ENCODE measurements at regions not wholly inside any gene's neighbourhood (a gene's known extent, or its start where the extent isn't known, plus 50 kb on each side); places are given as distances from the start of the nearest gene placed in this dataset.

DNA sequence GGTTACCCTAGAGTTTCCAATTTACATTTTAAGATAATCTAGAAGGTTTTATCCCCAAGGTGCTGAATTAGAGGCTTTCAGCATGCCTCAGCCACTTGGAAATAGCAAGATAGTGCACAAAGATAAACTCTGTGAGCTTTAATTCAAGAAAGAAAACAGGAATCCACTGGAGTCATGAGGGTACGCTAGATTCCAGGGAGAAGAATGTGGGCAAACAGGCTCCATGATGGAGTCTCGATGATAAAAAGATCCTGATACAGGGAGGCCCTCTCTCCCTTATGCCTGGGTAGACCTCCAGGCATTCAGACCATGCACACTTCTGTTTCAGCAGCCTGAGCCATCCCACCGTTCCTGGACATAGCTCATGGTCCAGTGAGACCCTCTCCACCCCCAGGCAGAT lies 344.6 kb upstream of the LCORL start:
- no peak overlapping the region for H3K4me3 ChIP-seq (ENCODE audit: control insufficient read depth, low read depth, low read length)
- no peak for DNase-seq (ENCODE audit: low read depth)
- TF ChIP-seq, protein P1, sequence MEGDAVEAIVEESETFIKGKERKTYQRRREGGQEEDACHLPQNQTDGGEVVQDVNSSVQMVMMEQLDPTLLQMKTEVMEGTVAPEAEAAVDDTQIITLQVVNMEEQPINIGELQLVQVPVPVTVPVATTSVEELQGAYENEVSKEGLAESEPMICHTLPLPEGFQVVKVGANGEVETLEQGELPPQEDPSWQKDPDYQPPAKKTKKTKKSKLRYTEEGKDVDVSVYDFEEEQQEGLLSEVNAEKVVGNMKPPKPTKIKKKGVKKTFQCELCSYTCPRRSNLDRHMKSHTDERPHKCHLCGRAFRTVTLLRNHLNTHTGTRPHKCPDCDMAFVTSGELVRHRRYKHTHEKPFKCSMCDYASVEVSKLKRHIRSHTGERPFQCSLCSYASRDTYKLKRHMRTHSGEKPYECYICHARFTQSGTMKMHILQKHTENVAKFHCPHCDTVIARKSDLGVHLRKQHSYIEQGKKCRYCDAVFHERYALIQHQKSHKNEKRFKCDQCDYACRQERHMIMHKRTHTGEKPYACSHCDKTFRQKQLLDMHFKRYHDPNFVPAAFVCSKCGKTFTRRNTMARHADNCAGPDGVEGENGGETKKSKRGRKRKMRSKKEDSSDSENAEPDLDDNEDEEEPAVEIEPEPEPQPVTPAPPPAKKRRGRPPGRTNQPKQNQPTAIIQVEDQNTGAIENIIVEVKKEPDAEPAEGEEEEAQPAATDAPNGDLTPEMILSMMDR (conservative IDR thresholded peaks at IDR 0.05; ENCODE audit: control insufficient read depth, insufficient read depth, low read depth, low read length), result no peak

DNA sequence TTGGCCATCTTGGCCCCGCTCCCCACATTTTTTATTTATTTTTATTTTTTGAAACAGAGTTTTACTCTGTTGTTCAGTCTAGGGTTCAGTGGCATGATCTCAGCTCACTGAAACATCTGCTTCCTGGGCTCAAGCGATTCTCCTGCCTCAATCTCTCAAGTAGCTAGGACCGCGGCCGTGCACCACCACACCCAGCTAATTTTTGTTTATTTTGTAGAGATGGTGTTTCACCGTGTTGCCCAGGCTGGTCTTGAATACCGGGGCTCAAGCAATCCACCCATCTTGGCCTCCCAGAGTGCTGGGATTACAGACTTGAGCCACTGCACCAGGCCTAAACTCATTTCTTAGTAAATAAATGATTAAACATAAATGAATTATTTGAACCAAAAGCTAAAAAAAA lies 322.0 kb upstream of the LCORL start:
- H3K4me3 ChIP-seq (ENCODE audit: control insufficient read depth, low read depth, low read length), result no peak overlapping the region
- no peak for DNase-seq (ENCODE audit: low read depth)
- TF ChIP-seq, protein P1 (conservative IDR thresholded peaks at IDR 0.05; ENCODE audit: control insufficient read depth, insufficient read depth, low read depth, low read length), result no peak

DNA sequence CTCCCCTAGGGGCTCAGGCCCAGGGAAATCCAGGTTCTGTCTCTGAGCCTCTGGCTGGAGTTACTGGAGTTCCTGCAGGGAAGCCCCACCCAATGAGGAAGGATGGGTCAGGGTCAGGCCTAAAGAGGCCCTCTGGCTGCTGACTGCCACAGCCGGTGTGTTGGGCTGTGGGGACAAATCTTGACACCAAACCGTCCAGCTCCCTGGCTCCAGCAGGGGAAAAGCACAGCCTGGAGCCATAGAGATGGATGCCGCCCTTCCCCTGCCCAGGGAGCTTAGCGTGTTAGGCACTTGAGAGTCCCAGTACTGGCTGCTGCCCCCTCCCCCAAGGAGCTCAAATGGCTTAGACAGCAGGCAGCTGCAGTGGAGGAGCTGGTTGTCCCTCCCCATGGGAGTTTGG lies 321.3 kb upstream of the LCORL start:
- no peak overlapping the region for H3K4me3 ChIP-seq (ENCODE audit: control insufficient read depth, low read depth, low read length)
- TF ChIP-seq, protein P1 (conservative IDR thresholded peaks at IDR 0.05; ENCODE audit: control insufficient read depth, insufficient read depth, low read depth, low read length), result no peak
- DNase-seq (ENCODE audit: low read depth), result no peak

DNA sequence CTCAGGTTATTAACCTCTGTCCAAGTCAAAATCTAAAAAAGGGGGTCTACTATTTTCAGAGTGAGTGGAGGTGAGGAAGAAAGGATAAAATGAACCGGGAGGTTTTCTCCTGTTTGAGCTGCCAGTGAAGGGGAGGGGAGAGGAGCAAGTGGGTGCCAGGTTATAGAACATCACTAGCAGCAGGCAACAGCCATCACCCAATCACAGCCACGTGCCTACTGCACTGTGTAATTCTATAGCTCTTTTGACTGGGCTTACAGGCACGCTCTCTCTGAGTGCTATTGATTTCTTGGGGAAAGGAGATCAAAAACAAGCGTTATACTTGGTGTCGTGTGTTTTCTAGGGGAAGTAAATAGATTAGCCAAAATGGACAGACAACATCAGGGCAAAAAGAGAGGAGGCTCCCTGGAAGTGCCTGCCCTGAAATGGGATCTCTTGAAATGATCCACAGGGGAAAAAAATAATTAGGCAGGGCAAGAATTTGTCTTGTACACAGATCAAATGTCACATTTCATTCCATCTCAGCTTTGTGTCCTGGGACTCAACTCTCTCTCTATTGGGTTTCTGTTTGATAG lies 300.5 kb upstream of the LCORL start:
- DNase-seq (ENCODE audit: low read depth), result no peak
- TF ChIP-seq, protein P1 (conservative IDR thresholded peaks at IDR 0.05; ENCODE audit: control insufficient read depth, insufficient read depth, low read depth, low read length), result no peak
- H3K4me3 ChIP-seq (ENCODE audit: control insufficient read depth, low read depth, low read length), result no peak overlapping the region

DNA sequence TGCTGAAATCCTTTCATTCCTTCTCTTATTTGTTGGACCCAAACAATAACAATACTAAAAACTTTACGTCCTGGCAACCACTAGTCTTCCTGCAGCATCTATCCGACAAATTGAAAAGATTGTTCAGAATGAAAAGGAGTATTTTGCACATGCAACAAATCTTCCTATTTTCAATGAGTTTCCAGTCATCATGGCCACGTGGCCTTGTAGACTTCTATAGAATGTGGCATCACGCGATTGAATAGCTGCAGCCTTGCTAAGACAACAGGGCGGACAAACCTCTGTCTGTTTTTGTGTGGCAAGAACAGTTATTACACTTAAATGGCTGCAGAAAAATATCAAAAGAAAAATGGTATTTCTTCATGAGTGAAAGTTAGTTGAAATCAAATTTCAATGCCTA lies 297.9 kb upstream of the LCORL start:
- TF ChIP-seq, protein P1 (conservative IDR thresholded peaks at IDR 0.05; ENCODE audit: control insufficient read depth, insufficient read depth, low read depth, low read length), result no peak

DNA sequence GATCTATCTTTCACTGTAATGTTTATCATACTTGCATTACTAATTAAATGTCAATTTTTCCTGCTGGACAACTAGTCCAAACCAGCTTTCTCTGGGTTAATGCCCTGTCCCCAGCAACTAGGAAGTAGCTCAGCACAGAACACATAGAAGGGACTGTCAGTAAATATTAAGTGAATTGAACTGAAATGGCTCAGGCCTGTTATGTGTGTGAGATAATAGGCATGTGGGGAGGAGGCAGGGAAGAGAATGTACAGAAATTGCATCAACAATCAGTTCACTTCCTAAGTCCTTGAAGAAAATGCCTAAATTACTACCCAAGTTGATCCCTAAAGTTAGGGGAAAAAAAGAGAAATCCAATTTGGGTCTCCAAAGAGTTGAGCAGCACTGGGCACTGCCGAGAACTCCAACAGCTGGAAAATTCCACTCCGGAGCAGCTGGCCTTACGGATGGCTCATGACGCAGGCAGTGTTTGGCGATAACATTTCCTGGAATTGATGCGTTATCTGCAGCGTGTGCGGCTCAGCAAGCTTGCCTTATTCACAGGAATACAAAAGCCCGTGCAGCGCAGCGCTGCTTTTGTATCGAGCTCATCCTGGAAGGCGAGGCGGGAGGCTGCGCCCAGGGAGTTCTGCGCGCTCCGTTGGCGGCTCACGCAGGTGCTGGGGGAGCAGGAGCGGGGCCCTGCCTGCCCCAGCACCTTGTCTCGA lies 297.3 kb upstream of the LCORL start:
- no peak overlapping the region for H3K4me3 ChIP-seq (ENCODE audit: control insufficient read depth, low read depth, low read length)
- peak; percentile 2 for DNase-seq (ENCODE audit: low read depth)
- TF ChIP-seq, protein P1 (conservative IDR thresholded peaks at IDR 0.05; ENCODE audit: control insufficient read depth, insufficient read depth, low read depth, low read length), result no peak

More for the DNA sequence above, 297.9 kb upstream of the LCORL start:
- DNase-seq (ENCODE audit: low read depth), result no peak
- no peak overlapping the region for H3K4me3 ChIP-seq (ENCODE audit: control insufficient read depth, low read depth, low read length)
